ENCODE measurements at regions not wholly inside any gene's neighbourhood (a gene's known extent, or its start where the extent isn't known, plus 50 kb on each side); places are given as distances from the start of the nearest gene placed in this dataset.

- Histone ChIP-seq H4K8ac (replicated peaks; ENCODE audit: insufficient read length, low read depth, low read length) (no peak overlapping the region), H3K18ac (ENCODE audit: insufficient read length, low read depth, low read length) (no peak overlapping the region), H3K79me2 (ENCODE audit: insufficient read depth, low read length) (no peaks in the 10 kb centered on the region), H3T11ph (ENCODE audit: low read length) (no peak overlapping the region), H3K23me2 (ENCODE audit: insufficient read length, low read depth, low read length, poor library complexity, severe bottlenecking) (no peaks in the 10 kb centered on the region), H3K79me1 (ENCODE audit: insufficient read depth, low read depth, low read length, poor library complexity, severe bottlenecking) (no peaks in the 10 kb centered on the region), H3K4me1 (ENCODE audit: insufficient read depth, low read length) (no peaks in the 10 kb centered on the region), H4K5ac (ENCODE audit: insufficient read length, low read depth, low read length) (no peak overlapping the region), H2AFZ (ENCODE audit: low read length) (no peak overlapping the region), H3K9ac (ENCODE audit: extremely low read depth, insufficient read length, low read length) (no peak overlapping the region), H3K27me3 (ENCODE audit: insufficient read depth, low read length) (peaks cover 24% of the 10 kb centered on the region), H2BK120ac (ENCODE audit: low read depth, low read length, poor library complexity, severe bottlenecking) (no peak overlapping the region), H3K56ac (ENCODE audit: insufficient read length, low read depth, low read length) (no peak overlapping the region), H3K4ac (ENCODE audit: low read depth, low read length) (no peak overlapping the region), H2BK12ac (ENCODE audit: insufficient read length, low read depth, low read length) (no peak overlapping the region), H3K4me2 (ENCODE audit: insufficient read depth, insufficient read length, low read length) (no peak overlapping the region), H3K27ac (ENCODE audit: insufficient read length, low read depth, low read length) (no peak overlapping the region), H3K9me3 (ENCODE audit: control insufficient read depth, low read depth, low read length) (no peaks in the 10 kb centered on the region), H3K23ac (ENCODE audit: insufficient read length, low read depth, low read length) (no peak overlapping the region), H2BK15ac (ENCODE audit: low read depth, low read length) (no peak overlapping the region), H4K91ac (ENCODE audit: insufficient read length, low read depth, low read length) (no peak overlapping the region), H2BK5ac (ENCODE audit: insufficient read length, low read length) (no peak overlapping the region), H4K20me1 (ENCODE audit: control insufficient read depth, insufficient read depth, insufficient read length) (no peaks in the 10 kb centered on the region), H3K14ac (ENCODE audit: insufficient read depth, low read length) (no peak overlapping the region), H2BK20ac (ENCODE audit: low read depth, low read length, poor library complexity, severe bottlenecking) (no peak overlapping the region), H2AK5ac (ENCODE audit: insufficient read length, low read length) (no peak overlapping the region)
- WGBS (ENCODE audit: extremely low coverage, insufficient read length, low lambda C conversion rate) = no CpG with 5 or more reads among the region's 9 CpGs
- TF ChIP-seq, protein P1, sequence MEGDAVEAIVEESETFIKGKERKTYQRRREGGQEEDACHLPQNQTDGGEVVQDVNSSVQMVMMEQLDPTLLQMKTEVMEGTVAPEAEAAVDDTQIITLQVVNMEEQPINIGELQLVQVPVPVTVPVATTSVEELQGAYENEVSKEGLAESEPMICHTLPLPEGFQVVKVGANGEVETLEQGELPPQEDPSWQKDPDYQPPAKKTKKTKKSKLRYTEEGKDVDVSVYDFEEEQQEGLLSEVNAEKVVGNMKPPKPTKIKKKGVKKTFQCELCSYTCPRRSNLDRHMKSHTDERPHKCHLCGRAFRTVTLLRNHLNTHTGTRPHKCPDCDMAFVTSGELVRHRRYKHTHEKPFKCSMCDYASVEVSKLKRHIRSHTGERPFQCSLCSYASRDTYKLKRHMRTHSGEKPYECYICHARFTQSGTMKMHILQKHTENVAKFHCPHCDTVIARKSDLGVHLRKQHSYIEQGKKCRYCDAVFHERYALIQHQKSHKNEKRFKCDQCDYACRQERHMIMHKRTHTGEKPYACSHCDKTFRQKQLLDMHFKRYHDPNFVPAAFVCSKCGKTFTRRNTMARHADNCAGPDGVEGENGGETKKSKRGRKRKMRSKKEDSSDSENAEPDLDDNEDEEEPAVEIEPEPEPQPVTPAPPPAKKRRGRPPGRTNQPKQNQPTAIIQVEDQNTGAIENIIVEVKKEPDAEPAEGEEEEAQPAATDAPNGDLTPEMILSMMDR (conservative IDR thresholded peaks at IDR 0.05) = no peak
- Mint-ChIP-seq H3K27ac (no peak overlapping the region), H3K27me3 (ENCODE audit: low read depth) (peaks cover 98% of the 10 kb centered on the region), H3K36me3 (ENCODE audit: insufficient read depth in 1 of 3, low read depth in 3 of 3) (peaks cover 0 to 9% (median 2%) of the 10 kb centered on the region in 3 experiments; a peak in 2 of 7 replicates), H3K4me3 (no peak overlapping the region), H3K9me3 (peaks cover 36 to 49% of the 10 kb centered on the region in 2 experiments), H3K4me1 (no peaks in the 10 kb centered on the region)
- peak; percentile 38 for DNase-seq
These were observed 50.2 kb upstream of the MAP9 start for GRCh38 chr4:155426953-155427352.

Measured in H9 (cell line).